Keratinocyte (primary cell): ENCODE measurements at regions not wholly inside any gene's neighbourhood (a gene's known extent, or its start where the extent isn't known, plus 50 kb on each side); places are given as distances from the start of the nearest gene placed in this dataset.

ENCODE experiments used
- EZH2 ChIP-seq: IDR thresholded peaks from one replicate; pipeline ENCODE4 v1.6.1; 2012; ENCODE audit warnings: inconsistent platforms, mild to moderate bottlenecking, low read length, moderate library complexity
- TF ChIP-seq, protein P1 (sequence below), 3 experiments: IDR thresholded peaks in 1 of 3; conservative IDR thresholded peaks in 1 of 3; optimal IDR thresholded peaks in 1 of 3; 2 replicates in 2 of 3; 3 replicates in 1 of 3; pipeline versions ENCODE3 to v1.5.1; 2011; ENCODE audit warnings: low read length in 3 of 3, mild to moderate bottlenecking in 3 of 3, moderate library complexity in 2 of 3, control low read depth in 1 of 3, inconsistent platforms in 1 of 3; ENCODE audit not compliant: insufficient read depth in 2 of 3; ENCODE audit errors: extremely low read depth in 1 of 3

GRCh38 chr5:88557881-88558280, 289.2 kb upstream of the TMEM161B start:
- TF ChIP-seq, protein P1, sequence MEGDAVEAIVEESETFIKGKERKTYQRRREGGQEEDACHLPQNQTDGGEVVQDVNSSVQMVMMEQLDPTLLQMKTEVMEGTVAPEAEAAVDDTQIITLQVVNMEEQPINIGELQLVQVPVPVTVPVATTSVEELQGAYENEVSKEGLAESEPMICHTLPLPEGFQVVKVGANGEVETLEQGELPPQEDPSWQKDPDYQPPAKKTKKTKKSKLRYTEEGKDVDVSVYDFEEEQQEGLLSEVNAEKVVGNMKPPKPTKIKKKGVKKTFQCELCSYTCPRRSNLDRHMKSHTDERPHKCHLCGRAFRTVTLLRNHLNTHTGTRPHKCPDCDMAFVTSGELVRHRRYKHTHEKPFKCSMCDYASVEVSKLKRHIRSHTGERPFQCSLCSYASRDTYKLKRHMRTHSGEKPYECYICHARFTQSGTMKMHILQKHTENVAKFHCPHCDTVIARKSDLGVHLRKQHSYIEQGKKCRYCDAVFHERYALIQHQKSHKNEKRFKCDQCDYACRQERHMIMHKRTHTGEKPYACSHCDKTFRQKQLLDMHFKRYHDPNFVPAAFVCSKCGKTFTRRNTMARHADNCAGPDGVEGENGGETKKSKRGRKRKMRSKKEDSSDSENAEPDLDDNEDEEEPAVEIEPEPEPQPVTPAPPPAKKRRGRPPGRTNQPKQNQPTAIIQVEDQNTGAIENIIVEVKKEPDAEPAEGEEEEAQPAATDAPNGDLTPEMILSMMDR (optimal IDR thresholded peaks at IDR 0.05 in 1 of 3, IDR thresholded peaks at IDR 0.05 in 1 of 3, conservative IDR thresholded peaks at IDR 0.05 in 1 of 3; ENCODE audit: extremely low read depth in 1 of 3, insufficient read depth in 2 of 3, low read length in 3 of 3) = no peak
- TF ChIP-seq EZH2 = no peak
